IMR-90 (cell line): ENCODE measurements at regions not wholly inside any gene's neighbourhood (a gene's known extent, or its start where the extent isn't known, plus 50 kb on each side); places are given as distances from the start of the nearest gene placed in this dataset.

Experiments
- ATAC-seq: fragments of 200-7000 bp; cut with Tn5 transposase; 2 replicates; pipeline ENCODE4 v1.9.1; 2020; ENCODE audit warnings: low read depth, mild to moderate bottlenecking, moderate library complexity
- BruUV-seq: library from RNA; stranded (reverse); fragments of 400-500 nt; replicated peaks from 2 replicates; lab custom pipeline; 2021; lab: Mats Ljungman, UMichigan
- CTCF ChIA-PET: fragments of 300-600 bp; formaldehyde crosslinking; extraction: SDS; loops from one replicate; lab custom pipeline; 2021; ENCODE audit warnings: antibody characterized with exemption; lab: Yijun Ruan, JAX
- POLR2A ChIA-PET: fragments of 300-600 bp; sonication (Branson Sonifier 250); formaldehyde crosslinking; loops from one replicate; lab custom pipeline; 2022; ENCODE audit warnings: antibody characterized with exemption; ENCODE audit not compliant: unreplicated experiment; lab: Charles Lee
- DNase-seq: peaks from one replicate; pipeline ENCODE4 v3.0.0; 2013
- H2AFZ ChIP-seq: replicated peaks from 2 replicates; pipeline ENCODE3; 2013; ENCODE audit warnings: low read length, mild to moderate bottlenecking; ENCODE audit not compliant: poor library complexity
- H2AK5ac ChIP-seq: 2 replicates; pipeline ENCODE4 v1.6.1; 2013; ENCODE audit warnings: low read depth, low read length, inconsistent platforms
- H2AK9ac ChIP-seq: replicated peaks from 2 replicates; pipeline ENCODE3; 2013; ENCODE audit warnings: mild to moderate bottlenecking, low read depth, low read length, moderate library complexity; ENCODE audit not compliant: poor library complexity
- H2BK120ac ChIP-seq: 2 replicates; pipeline ENCODE4 v1.6.1; 2013; ENCODE audit warnings: low read depth, low read length, inconsistent platforms
- H2BK15ac ChIP-seq: 3 replicates; pipeline ENCODE4 v1.6.1; 2013; ENCODE audit warnings: low read depth, low read length, inconsistent platforms
- H2BK20ac ChIP-seq: 2 replicates; pipeline ENCODE4 v1.6.1; 2013; ENCODE audit warnings: low read depth, mild to moderate bottlenecking, inconsistent platforms, low read length, moderate library complexity
- H2BK5ac ChIP-seq: 2 replicates; pipeline ENCODE4 v1.6.1; 2013; ENCODE audit warnings: mild to moderate bottlenecking, low read depth, low read length, inconsistent platforms; ENCODE audit not compliant: poor library complexity, severe bottlenecking
- H3K14ac ChIP-seq: replicated peaks from 2 replicates; pipeline ENCODE4 v1.6.1; 2013; ENCODE audit warnings: low read depth, low read length, inconsistent platforms
- H3K18ac ChIP-seq: 2 replicates; pipeline ENCODE4 v1.6.1; 2013; ENCODE audit warnings: low read depth, low read length, control low read depth
- H3K23ac ChIP-seq: 2 replicates; pipeline ENCODE4 v1.6.1; 2013; ENCODE audit warnings: low read depth, low read length, inconsistent platforms
- H3K27ac ChIP-seq: 2 replicates; pipeline ENCODE4 v1.5.1; 2013; ENCODE audit warnings: mild to moderate bottlenecking, control low read depth, low read length; ENCODE audit not compliant: insufficient read depth
- H3K27me3 ChIP-seq: 2 replicates; pipeline ENCODE4 v1.6.1; 2013; ENCODE audit warnings: low read length; ENCODE audit not compliant: control insufficient read depth, insufficient read depth
- H3K36me3 ChIP-seq: 2 replicates; pipeline ENCODE4 v1.6.1; 2013; ENCODE audit warnings: low read length, mixed read lengths; ENCODE audit not compliant: control insufficient read depth, insufficient read depth
- H3K4ac ChIP-seq: 2 replicates; pipeline ENCODE4 v1.6.1; 2013; ENCODE audit warnings: low read depth, low read length, inconsistent platforms
- H3K4me1 ChIP-seq: 2 replicates; pipeline ENCODE4 v1.6.1; 2013; ENCODE audit warnings: low read length, mixed read lengths; ENCODE audit not compliant: control insufficient read depth, insufficient read depth
- H3K4me2 ChIP-seq: 2 replicates; pipeline ENCODE4 v1.6.1; 2013; ENCODE audit warnings: low read depth, mild to moderate bottlenecking, control low read depth, low read length, moderate library complexity
- H3K4me3 ChIP-seq: 2 replicates; pipeline ENCODE4 v1.5.1; 2013; ENCODE audit warnings: low read depth, mild to moderate bottlenecking, control low read depth, low read length, moderate library complexity; ENCODE audit not compliant: insufficient read depth
- H3K56ac ChIP-seq: 2 replicates; pipeline ENCODE4 v1.6.1; 2013; ENCODE audit warnings: low read length, inconsistent platforms; ENCODE audit not compliant: insufficient read depth; ENCODE audit errors: extremely low read depth
- H3K79me1 ChIP-seq, 2 experiments: 2 replicates each; pipeline ENCODE4 v1.6.1; 2013; ENCODE audit warnings: low read length in 2 of 2, inconsistent platforms in 1 of 2, low read depth in 1 of 2
- H3K9ac ChIP-seq: 2 replicates; pipeline ENCODE4 v1.6.1; 2013; ENCODE audit warnings: low read depth, low read length, control low read depth
- H3K9me1 ChIP-seq: 2 replicates; pipeline ENCODE4 v1.6.1; 2013; ENCODE audit warnings: low read length, inconsistent platforms; ENCODE audit not compliant: insufficient read depth
- H3K9me3 ChIP-seq: 2 replicates; pipeline ENCODE4 v1.6.1; 2013; ENCODE audit warnings: low read length; ENCODE audit not compliant: control insufficient read depth, insufficient read depth
- H4K20me1 ChIP-seq: 2 replicates; pipeline ENCODE4 v1.6.1; 2013; ENCODE audit warnings: low read length, inconsistent platforms; ENCODE audit not compliant: insufficient read depth
- H4K5ac ChIP-seq: 2 replicates; pipeline ENCODE4 v1.6.1; 2013; ENCODE audit warnings: mild to moderate bottlenecking, low read depth, low read length, control low read depth
- H4K8ac ChIP-seq, 2 experiments: 2 replicates each; pipeline ENCODE4 v1.6.1; 2013; ENCODE audit warnings: low read depth in 2 of 2, low read length in 2 of 2, control low read depth in 1 of 2, inconsistent platforms in 1 of 2
- H4K91ac ChIP-seq: 2 replicates; pipeline ENCODE4 v1.6.1; 2013; ENCODE audit warnings: low read depth, low read length, inconsistent platforms; ENCODE audit not compliant: insufficient read depth
- RFX5 ChIP-seq: IDR thresholded peaks from 2 replicates; pipeline ENCODE4 v1.8.0; 2012; ENCODE audit warnings: low read depth, mild to moderate bottlenecking, low read length, moderate library complexity
- USF2 ChIP-seq: fragments of 150-350 bp; IDR thresholded peaks from 2 replicates; pipeline ENCODE4 v1.6.1; 2017; ENCODE audit warnings: mild to moderate bottlenecking, antibody characterized with exemption, low read length, low read depth
- WGBS, 2 experiments: methylation state at CpG; one replicate each; pipeline versions ENCODE4 v1.1.5 to v1.1.7; 2013; ENCODE audit warnings: missing lambda C conversion rate in 2 of 2; ENCODE audit not compliant: insufficient read length in 1 of 2; ENCODE audit errors: extremely low coverage in 2 of 2; 5-methylcytosine and 5-hydroxymethylcytosine counted together
- dilution Hi-C: fragments of 300-500 bp; cut with HindIII; formaldehyde crosslinking; loops from one replicate; pipeline ENCODE4 v1.14.3; 2018; ENCODE audit warnings: low sequenced_read_pairs; ENCODE audit not compliant: unreplicated experiment
- in situ Hi-C: fragments of 300-500 bp; cut with MboI; formaldehyde crosslinking; loops from 3 replicates; pipeline ENCODE4 v1.14.3; 2019; ENCODE audit warnings: low sequenced_read_pairs, inconsistent platforms, mixed read lengths
- intact Hi-C: fragments of 100-400 bp; cut with micrococcal nuclease; formaldehyde crosslinking; loops from 2 replicates; pipeline ENCODE4 v1.10.0; 2022

DNA sequence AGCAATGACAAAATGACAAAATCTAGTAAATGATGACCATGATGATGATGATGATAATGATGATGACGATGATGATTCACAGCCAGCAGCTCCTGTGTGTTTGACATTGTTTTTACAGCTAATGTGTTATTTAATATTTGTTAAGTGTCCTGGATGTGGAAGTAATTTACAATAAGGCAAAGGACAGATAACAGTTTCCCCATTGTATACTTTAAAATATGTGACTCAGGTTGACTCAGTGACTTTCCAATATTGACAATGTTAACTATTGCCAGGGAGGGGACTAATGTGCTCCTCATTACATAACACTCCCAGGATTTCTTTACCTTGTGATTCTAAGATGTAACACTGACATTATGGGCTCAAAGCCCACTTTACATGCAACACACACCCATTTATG, 602.2 kb downstream of the FBXO15 start:
- no peak overlapping the region for H2BK15ac ChIP-seq
- H3K18ac ChIP-seq, result no peak overlapping the region
- no TSS peak for BruUV-seq
- ChIA-PET POLR2A (no interaction called here), CTCF (no interaction called here)
- no peak overlapping the region for H2AFZ ChIP-seq
- H4K20me1 ChIP-seq, result no peaks in the 10 kb centered on the region
- H3K27ac ChIP-seq, result no peak overlapping the region
- intact Hi-C loops, result no loop called here
- dilution Hi-C loops, result no loop called here
- H3K56ac ChIP-seq, result no peak overlapping the region
- no peak overlapping the region for H3K4me3 ChIP-seq
- H4K8ac ChIP-seq, result no peak overlapping the region
- in situ Hi-C loops, result no loop called here
- no peak overlapping the region for H2AK5ac ChIP-seq
- H3K23ac ChIP-seq, result no peak overlapping the region
- WGBS, 2 experiments, result no CpG with 5 or more reads among the region's 1 CpG
- DNase-seq, result peak; percentile 46
- H2BK120ac ChIP-seq, result no peak overlapping the region
- no peaks in the 10 kb centered on the region for H3K27me3 ChIP-seq
- no peaks in the 10 kb centered on the region for H3K9me1 ChIP-seq
- ATAC-seq, result no peak; the same call in 1 of the 2 replicates
- no peak overlapping the region for H3K14ac ChIP-seq
- H3K4me1 ChIP-seq, result no peaks in the 10 kb centered on the region; the same call in 1 of the 2 replicates
- no peaks in the 10 kb centered on the region for H3K9me3 ChIP-seq
- H3K36me3 ChIP-seq, result no peaks in the 10 kb centered on the region
- no peak for TF ChIP-seq USF2
- 0 out of 2 replicates have a peak, but pooled peaks have one; percentile 15 for TF ChIP-seq RFX5
- H4K91ac ChIP-seq, result no peak overlapping the region
- no peak overlapping the region for H4K5ac ChIP-seq
- no peak overlapping the region for H3K9ac ChIP-seq
- H3K4me2 ChIP-seq, result no peak overlapping the region
- H3K4ac ChIP-seq, result no peak overlapping the region
- H2AK9ac ChIP-seq, result no peak overlapping the region
- H3K79me1 ChIP-seq, result no peaks in the 10 kb centered on the region; a peak in 1 of 4 replicates
- H2BK5ac ChIP-seq, result no peak overlapping the region
- no peak overlapping the region for H2BK20ac ChIP-seq
